ENCODE measurements at regions not wholly inside any gene's neighbourhood (a gene's known extent, or its start where the extent isn't known, plus 50 kb on each side); places are given as distances from the start of the nearest gene placed in this dataset.

GRCh38 chr2:105581555-105581944 is 163.2 kb upstream of the NCK2 start:
- POLR2A ChIA-PET (ENCODE audit: partially characterized antibody) = no interaction called here
- Histone ChIP-seq H3K27ac (ENCODE audit: low read depth, low read length) (no peak overlapping the region), H3K27me3 (ENCODE audit: insufficient read depth, low read length) (no peaks in the 10 kb centered on the region), H3K36me3 (ENCODE audit: insufficient read depth, low read length) (no peaks in the 10 kb centered on the region), H3K4me1 (ENCODE audit: insufficient read depth, low read length) (peaks cover 20% of the 10 kb centered on the region), H3K4me3 (ENCODE audit: low read length in 2 of 2) (no peak overlapping the region), H3K9me3 (ENCODE audit: control insufficient read depth in 1 of 2, low read length in 2 of 2) (no peaks in the 10 kb centered on the region)
- intact Hi-C loops (cut with micrococcal nuclease) = no loop called here
- Mint-ChIP-seq H3K9me3 (peaks cover 0 to 7% (median 0%) of the 10 kb centered on the region in 8 donors), H3K4me1 (peaks cover 15 to 30% (median 23%) of the 10 kb centered on the region in 4 donors), H3K4me3 (no peak overlapping the region), H3K27me3 (peaks cover 0 to 1% of the 10 kb centered on the region in 2 donors), H3K27ac (peak overlapping the region in 1 of 7 donors; percentile 40), H3K36me3 (no peaks in the 10 kb centered on the region)
- CTCF ChIA-PET (ENCODE audit: partially characterized antibody) = interaction anchor here (1.1 to 4.3 kb wide), 2 partner anchors 207 to 505 kb away, joined by 3 to 43 read pairs; no protein-coding TSS in a partner anchor
- DNase-seq = no peak

GRCh38 chr2:105580870-105581554 is 163.7 kb upstream of the NCK2 start:
- POLR2A ChIA-PET (ENCODE audit: partially characterized antibody) = no interaction called here
- Mint-ChIP-seq H3K27me3 (peaks cover 1 to 2% of the 10 kb centered on the region in 2 donors), H3K27ac (peak overlapping the region in 2 of 7 donors; percentile 1 to 43), H3K9me3 (peaks cover 0 to 7% (median 0%) of the 10 kb centered on the region in 8 donors), H3K4me1 (peaks cover 19 to 36% (median 27%) of the 10 kb centered on the region in 4 donors), H3K36me3 (no peaks in the 10 kb centered on the region), H3K4me3 (no peak overlapping the region)
- DNase-seq = no peak
- no peaks in the 10 kb centered on the region for H3K27me3 ChIP-seq (ENCODE audit: insufficient read depth, low read length)
- H3K4me3 ChIP-seq (ENCODE audit: low read length in 2 of 2) = no peak overlapping the region
- CTCF ChIA-PET (ENCODE audit: partially characterized antibody) = interaction anchor here (1.1 to 4.3 kb wide), 2 partner anchors 207 to 506 kb away, joined by 3 to 43 read pairs; no protein-coding TSS in a partner anchor
- intact Hi-C loops (cut with micrococcal nuclease) = no loop called here
- no peaks in the 10 kb centered on the region for H3K36me3 ChIP-seq (ENCODE audit: insufficient read depth, low read length)
- peaks cover 25% of the 10 kb centered on the region for H3K4me1 ChIP-seq (ENCODE audit: insufficient read depth, low read length)
- H3K9me3 ChIP-seq (ENCODE audit: control insufficient read depth in 1 of 2, low read length in 2 of 2) = no peaks in the 10 kb centered on the region
- H3K27ac ChIP-seq (ENCODE audit: low read depth, low read length) = no peak overlapping the region

GRCh38 chr2:105580216-105580615 is 164.5 kb upstream of the NCK2 start:
- Mint-ChIP-seq H3K36me3 (no peaks in the 10 kb centered on the region), H3K4me1 (peaks cover 23 to 42% (median 30%) of the 10 kb centered on the region in 4 donors), H3K9me3 (peaks cover 0 to 4% (median 0%) of the 10 kb centered on the region in 8 donors), H3K27me3 (peaks cover 1 to 2% of the 10 kb centered on the region in 2 donors), H3K27ac (no peak overlapping the region), H3K4me3 (no peak overlapping the region)
- no peak for DNase-seq
- Histone ChIP-seq H3K4me3 (ENCODE audit: low read length in 2 of 2) (no peak overlapping the region), H3K36me3 (ENCODE audit: insufficient read depth, low read length) (no peaks in the 10 kb centered on the region), H3K27me3 (ENCODE audit: insufficient read depth, low read length) (no peaks in the 10 kb centered on the region), H3K9me3 (ENCODE audit: control insufficient read depth in 1 of 2, low read length in 2 of 2) (no peaks in the 10 kb centered on the region), H3K27ac (ENCODE audit: low read depth, low read length) (no peak overlapping the region), H3K4me1 (ENCODE audit: insufficient read depth, low read length) (peaks cover 25% of the 10 kb centered on the region)
- intact Hi-C loops (cut with micrococcal nuclease) = no loop called here
- ChIA-PET CTCF (ENCODE audit: partially characterized antibody) (interaction anchor here (8.6 kb wide), 1 partner anchor 209 kb away, joined by 280 read pairs; no protein-coding TSS in a partner anchor), POLR2A (ENCODE audit: partially characterized antibody) (no interaction called here)

- peaks cover 16 to 37% (median 19%) of the 10 kb centered on the region in 4 donors for H3K4me1 Mint-ChIP-seq
- Histone ChIP-seq H3K36me3 (ENCODE audit: insufficient read depth, low read length) (no peaks in the 10 kb centered on the region), H3K9me3 (ENCODE audit: control insufficient read depth in 1 of 2, low read length in 2 of 2) (no peaks in the 10 kb centered on the region), H3K4me3 (ENCODE audit: low read length in 2 of 2) (no peak overlapping the region), H3K4me1 (ENCODE audit: insufficient read depth, low read length) (peaks cover 14% of the 10 kb centered on the region), H3K27ac (ENCODE audit: low read depth, low read length) (no peak overlapping the region), H3K27me3 (ENCODE audit: insufficient read depth, low read length) (no peaks in the 10 kb centered on the region)
- no peaks in the 10 kb centered on the region for H3K36me3 Mint-ChIP-seq
- peaks cover 2% of the 10 kb centered on the region in 2 donors for H3K27me3 Mint-ChIP-seq
- H3K9me3 Mint-ChIP-seq = no peaks in the 10 kb centered on the region
- ChIA-PET POLR2A (ENCODE audit: partially characterized antibody) (interaction anchor here (1.3 to 3.0 kb wide), 3 partner anchors 160 to 212 kb away, joined by 3 to 17 read pairs (median 3); no protein-coding TSS in a partner anchor), CTCF (ENCODE audit: partially characterized antibody) (interaction anchor here (0.7 to 8.6 kb wide), 14 partner anchors 10 to 506 kb away, joined by 3 to 280 read pairs (median 9); no protein-coding TSS in a partner anchor)
- intact Hi-C loops (cut with micrococcal nuclease) = loop anchor here (5.0 kb wide), 1 partner anchor 309 kb away; no protein-coding TSS in a partner anchor
- H3K4me3 Mint-ChIP-seq = no peak overlapping the region
- no peak for DNase-seq
- H3K27ac Mint-ChIP-seq = no peak overlapping the region
Observed at GRCh38 chr2:105578166-105578565, 166.5 kb upstream of the NCK2 start.

- Mint-ChIP-seq H3K9me3 (no peaks in the 10 kb centered on the region), H3K4me3 (no peak overlapping the region), H3K27me3 (peaks cover 2 to 4% of the 10 kb centered on the region in 2 donors), H3K4me1 (peaks cover 13 to 33% (median 16%) of the 10 kb centered on the region in 4 donors), H3K27ac (peak overlapping the region in 2 of 7 donors; percentile 48 to 50), H3K36me3 (no peaks in the 10 kb centered on the region)
- Histone ChIP-seq H3K27ac (ENCODE audit: low read depth, low read length) (no peak overlapping the region), H3K4me3 (ENCODE audit: low read length in 2 of 2) (no peak overlapping the region), H3K9me3 (ENCODE audit: control insufficient read depth in 1 of 2, low read length in 2 of 2) (no peaks in the 10 kb centered on the region), H3K4me1 (ENCODE audit: insufficient read depth, low read length) (peaks cover 13% of the 10 kb centered on the region), H3K27me3 (ENCODE audit: insufficient read depth, low read length) (no peaks in the 10 kb centered on the region), H3K36me3 (ENCODE audit: insufficient read depth, low read length) (no peaks in the 10 kb centered on the region)
- ChIA-PET CTCF (ENCODE audit: partially characterized antibody) (interaction anchor here (1.1 to 8.6 kb wide), 18 partner anchors 10 to 528 kb away, joined by 3 to 280 read pairs (median 5); no protein-coding TSS in a partner anchor), POLR2A (ENCODE audit: partially characterized antibody) (interaction anchor here (1.3 to 3.0 kb wide), 4 partner anchors 161 to 519 kb away, joined by 3 to 17 read pairs (median 5); no protein-coding TSS in a partner anchor)
- intact Hi-C loops (cut with micrococcal nuclease) = loop anchor here (2.0 to 5.0 kb wide), 4 partner anchors 161 to 349 kb away; no protein-coding TSS in a partner anchor
- DNase-seq = no peak
Observed at GRCh38 chr2:105577762-105578161, 166.9 kb upstream of the NCK2 start.

GRCh38 chr2:105576440-105577241 is 168.1 kb upstream of the NCK2 start:
- POLR2A ChIA-PET (ENCODE audit: partially characterized antibody) = interaction anchor here (0.6 to 3.0 kb wide), 7 partner anchors 211 to 520 kb away, joined by 3 to 17 read pairs (median 5); no protein-coding TSS in a partner anchor
- Mint-ChIP-seq H3K27ac (peak overlapping the region; percentile 6 to 94 (median 91)), H3K27me3 (peaks cover 7% of the 10 kb centered on the region in 2 donors), H3K4me3 (peak overlapping the region in 2 of 8 donors; percentile 0 to 27), H3K4me1 (peaks cover 9 to 29% (median 14%) of the 10 kb centered on the region in 4 donors), H3K36me3 (no peaks in the 10 kb centered on the region), H3K9me3 (no peaks in the 10 kb centered on the region)
- H3K9me3 ChIP-seq (ENCODE audit: control insufficient read depth in 1 of 2, low read length in 2 of 2) = no peaks in the 10 kb centered on the region
- peak in 4 of 5 donors; percentile 47 to 56 (median 52) for DNase-seq
- no peaks in the 10 kb centered on the region for H3K36me3 ChIP-seq (ENCODE audit: insufficient read depth, low read length)
- H3K27ac ChIP-seq (ENCODE audit: low read depth, low read length) = no peak overlapping the region
- peaks cover 13% of the 10 kb centered on the region for H3K4me1 ChIP-seq (ENCODE audit: insufficient read depth, low read length)
- no peaks in the 10 kb centered on the region for H3K27me3 ChIP-seq (ENCODE audit: insufficient read depth, low read length)
- CTCF ChIA-PET (ENCODE audit: partially characterized antibody) = interaction anchor here (0.5 to 8.6 kb wide), 64 partner anchors 9 to 969 kb away, joined by 3 to 280 read pairs (median 4); no protein-coding TSS in a partner anchor
- intact Hi-C loops (cut with micrococcal nuclease) = loop anchor here (1.0 to 5.0 kb wide), 8 partner anchors 162 to 584 kb away; no protein-coding TSS in a partner anchor
- H3K4me3 ChIP-seq (ENCODE audit: low read length in 2 of 2) = no peak overlapping the region

Data from CD4-positive, alpha-beta memory T cell (primary cell).